Karpas-422 (cell line): ENCODE measurements at regions not wholly inside any gene's neighbourhood (a gene's known extent, or its start where the extent isn't known, plus 50 kb on each side); places are given as distances from the start of the nearest gene placed in this dataset.

Experiments used
- DNase-seq: peaks from one replicate; pipeline ENCODE4 v3.0.0-alpha.2; 2015
- H2AFZ ChIP-seq: fragments of 200-600 bp; sonication (generic); 2 replicates; pipeline ENCODE4 v1.6.1; 2014; ENCODE audit warnings: antibody characterized with exemption, low read length, mixed read lengths
- H3K27ac ChIP-seq: fragments of 200-600 bp; sonication (generic); 2 replicates; pipeline ENCODE4 v1.5.1; 2014; ENCODE audit warnings: mild to moderate bottlenecking, low read length, moderate library complexity
- H3K27me3 ChIP-seq: fragments of 200-600 bp; sonication (generic); 2 replicates; pipeline ENCODE4 v1.6.1; 2014; ENCODE audit warnings: low read length, mixed read lengths
- H3K36me3 ChIP-seq: fragments of 200-600 bp; sonication (generic); 2 replicates; pipeline ENCODE4 v1.6.1; 2014; ENCODE audit warnings: low read length, mixed read lengths; ENCODE audit not compliant: insufficient read depth
- H3K4me1 ChIP-seq: fragments of 200-600 bp; sonication (generic); 2 replicates; pipeline ENCODE4 v1.6.1; 2014; ENCODE audit warnings: mild to moderate bottlenecking, low read length, mixed read lengths
- H3K4me2 ChIP-seq: fragments of 200-600 bp; sonication (generic); 2 replicates; pipeline ENCODE4 v1.6.1; 2014; ENCODE audit warnings: low read length, low read depth, mild to moderate bottlenecking; ENCODE audit not compliant: poor library complexity, severe bottlenecking
- H3K4me3 ChIP-seq: fragments of 200-600 bp; sonication (generic); 2 replicates; pipeline ENCODE4 v1.5.1; 2014; ENCODE audit warnings: mild to moderate bottlenecking, antibody characterized with exemption, low read length, mixed read lengths
- H3K79me2 ChIP-seq: fragments of 200-600 bp; sonication (generic); 2 replicates; pipeline ENCODE4 v1.6.1; 2014; ENCODE audit warnings: mild to moderate bottlenecking, low read length, mixed read lengths
- H3K9ac ChIP-seq: fragments of 200-600 bp; sonication (generic); 2 replicates; pipeline ENCODE4 v1.6.0; 2014; ENCODE audit warnings: low read length
- H3K9me2 ChIP-seq: fragments of 200-600 bp; sonication (generic), shearing (Covaris generic); replicated peaks from 2 replicates; pipeline ENCODE4 v1.6.0; 2014; ENCODE audit warnings: mild to moderate bottlenecking, low read length, moderate library complexity; ENCODE audit not compliant: insufficient read depth
- H3K9me3 ChIP-seq: fragments of 300-700, 200-600 bp; sonication (generic); 2 replicates; pipeline ENCODE4 v1.6.1; 2014; ENCODE audit warnings: low read length, mixed read lengths
- H4K20me1 ChIP-seq: fragments of 200-600 bp; sonication (generic); 2 replicates; pipeline ENCODE4 v1.6.1; 2014; ENCODE audit warnings: mild to moderate bottlenecking, antibody characterized with exemption, low read length, low read depth; ENCODE audit not compliant: insufficient read depth

DNA sequence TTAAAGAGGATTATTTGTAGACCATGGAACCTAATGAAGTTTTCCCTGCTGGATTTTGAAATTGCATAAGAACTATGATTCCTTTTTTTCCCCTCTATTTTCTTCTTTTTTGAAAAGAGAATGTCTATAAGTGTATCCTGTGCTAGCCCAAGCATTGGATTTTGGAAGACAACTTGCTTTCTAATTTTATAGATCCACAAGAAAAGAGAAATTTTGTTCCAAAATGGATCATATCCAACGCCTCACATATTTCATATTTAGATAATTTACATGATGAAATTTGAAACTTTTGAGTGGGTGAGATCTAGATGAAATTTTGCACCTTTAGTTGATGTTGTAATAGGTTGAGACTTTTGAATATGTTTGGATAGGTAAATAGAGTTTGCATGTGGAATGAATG is 978.7 kb downstream of the MRPL39 start:
- Histone ChIP-seq H3K4me2 (no peak overlapping the region), H2AFZ (no peak overlapping the region), H3K79me2 (no peaks in the 10 kb centered on the region), H3K4me3 (no peak overlapping the region), H3K9me3 (peaks cover 6% of the 10 kb centered on the region; the same call in 1 of the 2 replicates), H3K9ac (no peak overlapping the region), H3K9me2 (no peaks in the 10 kb centered on the region), H4K20me1 (no peaks in the 10 kb centered on the region), H3K4me1 (no peaks in the 10 kb centered on the region), H3K36me3 (no peaks in the 10 kb centered on the region), H3K27ac (no peak overlapping the region), H3K27me3 (no peaks in the 10 kb centered on the region)
- DNase-seq: no peak

- Histone ChIP-seq H3K4me1 (no peaks in the 10 kb centered on the region), H3K27me3 (no peaks in the 10 kb centered on the region), H3K9ac (no peak overlapping the region), H3K27ac (no peak overlapping the region), H3K9me2 (no peaks in the 10 kb centered on the region), H3K4me2 (no peak overlapping the region), H4K20me1 (no peaks in the 10 kb centered on the region), H3K9me3 (peaks cover 6% of the 10 kb centered on the region; the same call in 1 of the 2 replicates), H2AFZ (no peak overlapping the region), H3K79me2 (no peaks in the 10 kb centered on the region), H3K4me3 (no peak overlapping the region), H3K36me3 (no peaks in the 10 kb centered on the region)
- no peak for DNase-seq
Measured at GRCh38 chr21:24628046-24628445, 979.2 kb downstream of the MRPL39 start.

DNA sequence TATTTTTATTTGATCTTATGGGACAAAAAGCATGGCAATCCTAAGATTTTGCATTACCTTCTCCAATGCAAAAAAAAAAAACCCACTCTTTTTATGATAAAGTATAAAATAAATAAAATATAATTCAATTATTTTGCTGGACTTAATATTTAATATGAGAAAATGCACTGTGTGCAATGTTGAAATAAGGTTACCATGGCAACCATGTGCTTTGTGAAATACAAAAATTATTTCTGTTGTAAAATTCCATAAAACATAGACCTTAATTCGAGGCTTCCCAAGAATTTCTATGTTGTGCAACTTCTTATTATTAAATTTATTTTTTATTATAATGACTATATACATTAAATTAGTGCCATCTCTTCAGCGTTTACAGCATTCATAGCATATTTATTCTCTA is 989.5 kb downstream of the MRPL39 start:
- Histone ChIP-seq H2AFZ (no peak overlapping the region), H3K36me3 (no peaks in the 10 kb centered on the region)
- no peak for DNase-seq

GRCh38 chr21:24594082-24594481 is 1013.2 kb downstream of the MRPL39 start:
- H3K36me3 ChIP-seq: no peaks in the 10 kb centered on the region
- no peaks in the 10 kb centered on the region for H3K4me1 ChIP-seq
- H3K4me2 ChIP-seq: no peak overlapping the region
- H3K9me3 ChIP-seq: peaks cover 17% of the 10 kb centered on the region
- H2AFZ ChIP-seq: no peak overlapping the region
- H4K20me1 ChIP-seq: no peaks in the 10 kb centered on the region
- H3K4me3 ChIP-seq: no peak overlapping the region
- no peaks in the 10 kb centered on the region for H3K79me2 ChIP-seq
- H3K27me3 ChIP-seq: no peaks in the 10 kb centered on the region
- H3K9me2 ChIP-seq: no peaks in the 10 kb centered on the region
- H3K27ac ChIP-seq: no peak overlapping the region
- H3K9ac ChIP-seq: no peak overlapping the region
- no peak for DNase-seq

More for the DNA sequence above, 989.5 kb downstream of the MRPL39 start:
- Histone ChIP-seq H3K9ac (no peak overlapping the region), H3K9me3 (peaks cover 8% of the 10 kb centered on the region), H3K4me2 (no peak overlapping the region), H3K27me3 (no peaks in the 10 kb centered on the region), H3K4me1 (no peaks in the 10 kb centered on the region), H3K27ac (no peak overlapping the region), H3K9me2 (no peaks in the 10 kb centered on the region), H3K4me3 (no peak overlapping the region), H4K20me1 (no peaks in the 10 kb centered on the region), H3K79me2 (no peaks in the 10 kb centered on the region)

DNA sequence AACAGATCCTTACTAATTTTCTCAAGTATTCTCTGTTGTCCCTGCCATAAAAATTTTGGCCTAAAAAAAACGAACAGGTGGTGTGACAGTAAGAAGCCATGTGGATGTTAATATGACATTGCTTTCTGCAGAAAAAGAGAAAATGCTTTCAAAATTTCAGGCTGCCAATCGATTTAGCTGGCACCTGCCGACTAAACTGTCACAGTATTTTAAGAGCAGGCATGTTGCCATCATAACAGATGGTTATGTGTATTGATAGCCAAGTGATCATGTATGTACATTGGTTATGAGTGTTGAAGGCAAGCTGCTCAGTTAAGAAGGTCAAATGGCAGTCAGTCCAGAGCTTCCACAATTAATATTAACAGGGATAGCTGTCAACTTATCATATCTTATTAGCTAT is 1017.0 kb downstream of the MRPL39 start:
- no peak overlapping the region for H3K9ac ChIP-seq
- no peak for DNase-seq
- H3K4me3 ChIP-seq: no peak overlapping the region
- H3K79me2 ChIP-seq: no peaks in the 10 kb centered on the region
- H3K9me3 ChIP-seq: 0 out of 2 replicates have a peak, but pooled peaks cover 8% of the 10 kb centered on the region
- no peak overlapping the region for H3K4me2 ChIP-seq
- H3K27me3 ChIP-seq: no peaks in the 10 kb centered on the region
- H3K36me3 ChIP-seq: no peaks in the 10 kb centered on the region
- H3K27ac ChIP-seq: no peak overlapping the region
- no peaks in the 10 kb centered on the region for H4K20me1 ChIP-seq
- H2AFZ ChIP-seq: no peak overlapping the region
- no peaks in the 10 kb centered on the region for H3K4me1 ChIP-seq
- no peaks in the 10 kb centered on the region for H3K9me2 ChIP-seq

DNA sequence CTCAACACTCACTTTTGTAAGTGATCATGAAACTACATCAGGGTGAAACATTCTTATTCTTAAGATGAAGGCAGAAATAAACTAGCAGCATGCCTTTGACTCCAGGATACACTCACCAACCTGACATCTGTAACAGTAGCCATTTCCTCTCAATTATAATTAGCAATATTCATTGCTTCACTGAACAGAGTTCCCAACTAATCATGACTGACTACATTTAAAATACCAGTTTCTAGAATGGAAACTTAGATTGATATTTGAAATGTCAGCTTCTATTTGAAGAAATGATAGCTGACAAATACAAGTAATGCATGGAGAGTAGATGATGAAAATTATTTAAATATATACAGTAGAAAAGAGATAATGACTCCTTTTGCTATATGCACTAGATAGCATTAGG is 1023.8 kb downstream of the MRPL39 start:
- Histone ChIP-seq H3K79me2 (no peaks in the 10 kb centered on the region), H3K4me3 (no peak overlapping the region), H3K36me3 (no peaks in the 10 kb centered on the region), H3K4me2 (no peak overlapping the region), H2AFZ (no peak overlapping the region), H3K4me1 (no peaks in the 10 kb centered on the region), H3K9me3 (peaks cover 5% of the 10 kb centered on the region), H3K9me2 (no peaks in the 10 kb centered on the region), H3K27ac (no peak overlapping the region), H3K9ac (no peak overlapping the region), H4K20me1 (no peaks in the 10 kb centered on the region), H3K27me3 (no peaks in the 10 kb centered on the region)
- no peak for DNase-seq

GRCh38 chr21:24577301-24577700 is 1030.0 kb downstream of the MRPL39 start:
- no peak for DNase-seq
- Histone ChIP-seq H3K36me3 (no peaks in the 10 kb centered on the region), H3K9me3 (peaks cover 5% of the 10 kb centered on the region; the same call in 1 of the 2 replicates), H3K9me2 (no peaks in the 10 kb centered on the region), H2AFZ (no peak overlapping the region), H3K4me3 (no peak overlapping the region), H3K27ac (no peak overlapping the region), H3K4me2 (no peak overlapping the region), H3K27me3 (no peaks in the 10 kb centered on the region), H3K4me1 (no peaks in the 10 kb centered on the region), H4K20me1 (no peaks in the 10 kb centered on the region), H3K9ac (no peak overlapping the region), H3K79me2 (no peaks in the 10 kb centered on the region)

DNA sequence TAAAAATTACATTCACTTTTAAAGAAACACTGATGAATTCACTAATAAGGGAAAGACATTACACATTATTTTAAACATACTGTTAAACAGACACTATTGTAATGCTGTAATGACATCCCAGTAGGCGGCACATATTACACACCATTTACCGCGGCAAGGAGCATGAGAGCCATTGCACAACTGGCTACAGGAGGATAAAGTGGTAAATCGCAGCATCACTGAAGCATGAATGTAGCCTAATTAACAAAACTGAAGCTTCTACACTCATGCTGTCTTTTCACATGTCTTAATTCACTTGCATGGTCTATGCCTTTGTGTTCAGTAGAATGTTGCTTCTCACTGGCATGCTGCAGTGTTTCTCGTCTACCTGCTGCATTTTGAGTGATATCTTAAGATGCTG is 1046.0 kb downstream of the MRPL39 start:
- Histone ChIP-seq H3K4me3 (no peak overlapping the region), H4K20me1 (no peaks in the 10 kb centered on the region), H3K4me1 (no peaks in the 10 kb centered on the region), H3K4me2 (no peak overlapping the region), H2AFZ (no peak overlapping the region), H3K79me2 (no peaks in the 10 kb centered on the region), H3K9me2 (no peaks in the 10 kb centered on the region), H3K27ac (no peak overlapping the region), H3K36me3 (no peaks in the 10 kb centered on the region), H3K9ac (no peak overlapping the region), H3K27me3 (no peaks in the 10 kb centered on the region), H3K9me3 (peaks cover 4% of the 10 kb centered on the region)
- DNase-seq: no peak

DNA sequence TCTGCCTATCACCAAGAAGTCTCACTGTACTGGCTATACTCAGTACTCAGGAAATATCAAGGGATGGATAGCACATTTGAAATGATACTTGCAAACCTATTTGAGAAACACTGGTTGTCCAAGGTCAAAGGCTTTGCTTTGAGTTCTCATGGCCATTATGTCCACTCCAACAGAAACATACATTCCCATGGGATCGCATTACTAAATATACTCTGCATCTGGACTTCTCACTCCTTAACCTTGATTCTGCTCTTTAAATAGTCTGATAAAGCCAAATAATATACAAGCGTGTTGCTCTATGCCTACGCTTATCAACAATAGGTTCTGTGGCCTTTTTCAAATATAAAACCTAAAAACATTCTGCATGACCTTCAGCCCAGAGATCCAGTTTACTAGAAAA is 1054.8 kb downstream of the MRPL39 start:
- Histone ChIP-seq H3K36me3 (no peaks in the 10 kb centered on the region), H3K4me1 (no peaks in the 10 kb centered on the region), H3K27me3 (no peaks in the 10 kb centered on the region), H3K4me2 (no peak overlapping the region), H2AFZ (no peak overlapping the region), H4K20me1 (no peaks in the 10 kb centered on the region), H3K9me3 (peaks cover 4% of the 10 kb centered on the region), H3K27ac (no peak overlapping the region), H3K9me2 (no peaks in the 10 kb centered on the region), H3K4me3 (no peak overlapping the region), H3K79me2 (no peaks in the 10 kb centered on the region), H3K9ac (no peak overlapping the region)
- no peak for DNase-seq
